ENCODE measurements at regions not wholly inside any gene's neighbourhood (a gene's known extent, or its start where the extent isn't known, plus 50 kb on each side); places are given as distances from the start of the nearest gene placed in this dataset.

DNA sequence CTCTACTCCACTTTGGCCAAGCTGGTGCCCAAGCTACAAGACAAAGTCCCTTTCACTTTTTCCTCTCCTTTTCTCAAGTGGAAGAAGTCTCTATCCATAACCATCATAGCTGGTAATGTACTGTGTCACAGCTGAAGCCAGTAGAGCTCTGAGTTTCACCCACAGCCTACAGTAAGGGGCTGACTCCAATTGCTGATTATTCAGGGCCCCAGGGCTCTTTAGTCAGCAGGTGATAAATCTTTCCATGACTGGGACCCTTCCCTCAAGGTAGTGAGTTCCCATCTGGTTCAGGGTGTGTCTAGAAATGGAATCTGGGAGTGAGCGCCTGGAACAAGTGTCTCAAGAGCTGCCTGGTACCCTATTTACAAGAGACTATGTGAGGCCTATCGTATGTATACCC, 436.0 kb upstream of the CA10 start:
- H3K4me1 Mint-ChIP-seq, result no peaks in the 10 kb centered on the region
- Histone ChIP-seq H3K9ac (ENCODE audit: insufficient read depth, low read length, poor library complexity, severe bottlenecking) (no peak overlapping the region), H3K9me3 (replicated peaks in 1 of 2; ENCODE audit: control insufficient read depth in 1 of 2, insufficient read depth in 1 of 2, low read length in 2 of 2) (peaks cover 13 to 27% of the 10 kb centered on the region in 2 donors), H3K4me2 (replicated peaks; ENCODE audit: extremely low read depth, low read length, poor library complexity, severe bottlenecking) (no peak overlapping the region), H2AFZ (ENCODE audit: insufficient read depth, low read depth, low read length, poor library complexity, severe bottlenecking) (no peak overlapping the region), H3K4me1 (ENCODE audit: control insufficient read depth in 1 of 2, insufficient read depth in 2 of 2, low read length in 2 of 2) (no peaks in the 10 kb centered on the region), H4K20me1 (ENCODE audit: insufficient read depth, low read length) (no peaks in the 10 kb centered on the region), H3K36me3 (replicated peaks in 1 of 2; ENCODE audit: control insufficient read depth in 1 of 2, insufficient read depth in 2 of 2, low read length in 2 of 2) (no peaks in the 10 kb centered on the region), H3K4me3 (replicated peaks in 1 of 3; ENCODE audit: low read depth in 2 of 3, low read length in 3 of 3) (no peak overlapping the region), H3K27me3 (ENCODE audit: control insufficient read depth in 2 of 2, insufficient read depth in 2 of 2, low read length in 2 of 2) (no peaks in the 10 kb centered on the region), H3K27ac (ENCODE audit: low read depth in 1 of 2, low read length in 2 of 2) (no peak overlapping the region), H3K79me2 (ENCODE audit: insufficient read depth, low read length) (no peaks in the 10 kb centered on the region)
- no peak overlapping the region for H3K27ac Mint-ChIP-seq
- peaks cover 6 to 26% (median 12%) of the 10 kb centered on the region in 7 donors for H3K9me3 Mint-ChIP-seq
- no CpG with 5 or more reads among the region's 2 CpGs for WGBS (ENCODE audit: insufficient coverage)
- intact Hi-C loops (cut with micrococcal nuclease), result no loop called here
- TF ChIP-seq, protein P1, sequence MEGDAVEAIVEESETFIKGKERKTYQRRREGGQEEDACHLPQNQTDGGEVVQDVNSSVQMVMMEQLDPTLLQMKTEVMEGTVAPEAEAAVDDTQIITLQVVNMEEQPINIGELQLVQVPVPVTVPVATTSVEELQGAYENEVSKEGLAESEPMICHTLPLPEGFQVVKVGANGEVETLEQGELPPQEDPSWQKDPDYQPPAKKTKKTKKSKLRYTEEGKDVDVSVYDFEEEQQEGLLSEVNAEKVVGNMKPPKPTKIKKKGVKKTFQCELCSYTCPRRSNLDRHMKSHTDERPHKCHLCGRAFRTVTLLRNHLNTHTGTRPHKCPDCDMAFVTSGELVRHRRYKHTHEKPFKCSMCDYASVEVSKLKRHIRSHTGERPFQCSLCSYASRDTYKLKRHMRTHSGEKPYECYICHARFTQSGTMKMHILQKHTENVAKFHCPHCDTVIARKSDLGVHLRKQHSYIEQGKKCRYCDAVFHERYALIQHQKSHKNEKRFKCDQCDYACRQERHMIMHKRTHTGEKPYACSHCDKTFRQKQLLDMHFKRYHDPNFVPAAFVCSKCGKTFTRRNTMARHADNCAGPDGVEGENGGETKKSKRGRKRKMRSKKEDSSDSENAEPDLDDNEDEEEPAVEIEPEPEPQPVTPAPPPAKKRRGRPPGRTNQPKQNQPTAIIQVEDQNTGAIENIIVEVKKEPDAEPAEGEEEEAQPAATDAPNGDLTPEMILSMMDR (IDR thresholded peaks at IDR 0.05), result no peak
- DNase-seq, result no peak
- H3K27me3 Mint-ChIP-seq (ENCODE audit: low read depth in 3 of 3), result peaks cover 0 to 5% (median 0%) of the 10 kb centered on the region in 3 donors
- H3K4me3 Mint-ChIP-seq, result no peak overlapping the region
- H3K36me3 Mint-ChIP-seq, result no peaks in the 10 kb centered on the region

DNA sequence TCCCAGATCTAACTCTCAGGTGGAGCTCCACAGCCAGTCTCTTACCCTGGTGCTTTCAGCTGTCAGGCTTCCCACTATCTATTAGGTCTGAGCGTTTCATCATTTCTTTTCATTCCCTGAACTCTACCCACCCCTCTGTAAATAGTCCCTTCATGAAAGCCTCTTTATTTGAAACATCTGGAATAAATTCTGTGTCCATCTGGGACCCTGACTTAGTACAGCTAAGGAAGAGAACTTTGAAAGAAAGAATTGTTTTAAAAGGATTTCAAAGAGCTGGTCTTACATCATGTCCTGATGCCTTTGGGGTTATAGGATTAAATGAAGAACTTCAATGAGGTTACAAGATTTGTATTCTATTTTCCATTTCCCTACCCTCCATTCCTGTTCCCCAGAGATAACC, 388.5 kb upstream of the CA10 start:
- no peak overlapping the region for H3K9ac ChIP-seq (ENCODE audit: insufficient read depth, low read length, poor library complexity, severe bottlenecking)
- Mint-ChIP-seq H3K36me3 (no peaks in the 10 kb centered on the region), H3K27ac (no peak overlapping the region), H3K27me3 (ENCODE audit: low read depth in 3 of 3) (no peaks in the 10 kb centered on the region), H3K4me1 (no peaks in the 10 kb centered on the region), H3K4me3 (no peak overlapping the region), H3K9me3 (peaks cover 0 to 9% (median 2%) of the 10 kb centered on the region in 7 donors)
- no peak overlapping the region for H3K27ac ChIP-seq (ENCODE audit: low read depth in 1 of 2, low read length in 2 of 2)
- H2AFZ ChIP-seq (ENCODE audit: insufficient read depth, low read depth, low read length, poor library complexity, severe bottlenecking), result no peak overlapping the region
- DNase-seq, result no peak
- no peaks in the 10 kb centered on the region for H3K36me3 ChIP-seq (replicated peaks in 1 of 2; ENCODE audit: control insufficient read depth in 1 of 2, insufficient read depth in 2 of 2, low read length in 2 of 2)
- intact Hi-C loops (cut with micrococcal nuclease), result no loop called here
- no peak overlapping the region for H3K4me2 ChIP-seq (replicated peaks; ENCODE audit: extremely low read depth, low read length, poor library complexity, severe bottlenecking)
- H3K27me3 ChIP-seq (ENCODE audit: control insufficient read depth in 2 of 2, insufficient read depth in 2 of 2, low read length in 2 of 2), result no peaks in the 10 kb centered on the region
- no peaks in the 10 kb centered on the region for H3K4me1 ChIP-seq (ENCODE audit: control insufficient read depth in 1 of 2, insufficient read depth in 2 of 2, low read length in 2 of 2)
- H3K4me3 ChIP-seq (replicated peaks in 1 of 3; ENCODE audit: low read depth in 2 of 3, low read length in 3 of 3), result no peak overlapping the region
- H4K20me1 ChIP-seq (ENCODE audit: insufficient read depth, low read length), result no peaks in the 10 kb centered on the region
- WGBS (ENCODE audit: insufficient coverage), result no CpG with 5 or more reads among the region's 1 CpG
- TF ChIP-seq, protein P1 (IDR thresholded peaks at IDR 0.05), result no peak
- H3K79me2 ChIP-seq (ENCODE audit: insufficient read depth, low read length), result no peaks in the 10 kb centered on the region
- H3K9me3 ChIP-seq (replicated peaks in 1 of 2; ENCODE audit: control insufficient read depth in 1 of 2, insufficient read depth in 1 of 2, low read length in 2 of 2), result peaks cover 0 to 1% of the 10 kb centered on the region in 2 donors
